Inflammatory macrophage (primary cell): ENCODE measurements at regions not wholly inside any gene's neighbourhood (a gene's known extent, or its start where the extent isn't known, plus 50 kb on each side); places are given as distances from the start of the nearest gene placed in this dataset.

ENCODE experiments used
- DNase-seq, 2 donors: peaks; one replicate each; pipeline ENCODE4 v3.0.0-alpha.2; 2020 to 2022

GRCh38 chr1:87512431-87512830 lies 183.8 kb downstream of the LMO4 start:
- DNase-seq: no peak

GRCh38 chr1:87513255-87513654 lies 184.6 kb downstream of the LMO4 start:
- no peak for DNase-seq

- no peak for DNase-seq
Observed at GRCh38 chr1:87513966-87514660, 185.4 kb downstream of the LMO4 start.

GRCh38 chr1:87515781-87516180 lies 187.1 kb downstream of the LMO4 start:
- DNase-seq: no peak

GRCh38 chr1:87518794-87519193 lies 190.1 kb downstream of the LMO4 start:
- no peak for DNase-seq

GRCh38 chr1:87521452-87521851 lies 192.8 kb downstream of the LMO4 start:
- no peak for DNase-seq

- DNase-seq: no peak
Observed at GRCh38 chr1:87523466-87523865, 194.8 kb downstream of the LMO4 start.

- no peak for DNase-seq
Observed at GRCh38 chr1:87524021-87524754, 195.5 kb downstream of the LMO4 start.

GRCh38 chr1:87528754-87529517 lies 200.3 kb downstream of the LMO4 start:
- no peak for DNase-seq

GRCh38 chr1:87530042-87530807 lies 201.5 kb downstream of the LMO4 start:
- DNase-seq: no peak

GRCh38 chr1:87535551-87535950 lies 206.9 kb downstream of the LMO4 start:
- no peak for DNase-seq

- no peak for DNase-seq
Observed at GRCh38 chr1:87539147-87539546, 210.5 kb downstream of the LMO4 start.

GRCh38 chr1:87542697-87543096 lies 214.0 kb downstream of the LMO4 start:
- no peak for DNase-seq

- DNase-seq: no peak
Observed at GRCh38 chr1:87549738-87550137, 221.1 kb downstream of the LMO4 start.

GRCh38 chr1:87553511-87553910 lies 224.8 kb downstream of the LMO4 start:
- no peak for DNase-seq

GRCh38 chr1:87555366-87555765 lies 226.7 kb downstream of the LMO4 start:
- DNase-seq: no peak

- no peak for DNase-seq
Observed at GRCh38 chr1:87556326-87556725, 227.6 kb downstream of the LMO4 start.

GRCh38 chr1:87558921-87559320 lies 230.2 kb downstream of the LMO4 start:
- no peak for DNase-seq

- DNase-seq: no peak
Observed at GRCh38 chr1:87560137-87560536, 231.5 kb downstream of the LMO4 start.

- DNase-seq: no peak
Observed at GRCh38 chr1:87560601-87561360, 232.1 kb downstream of the LMO4 start.

- DNase-seq: no peak
Observed at GRCh38 chr1:87563211-87563610, 234.5 kb downstream of the LMO4 start.

- no peak for DNase-seq
Observed at GRCh38 chr1:87565861-87566260, 237.2 kb downstream of the LMO4 start.
